NOMO-1 treated with DMSO at 0.1 percent for 48 hours (cell line): ENCODE measurements at regions not wholly inside any gene's neighbourhood (a gene's known extent, or its start where the extent isn't known, plus 50 kb on each side); places are given as distances from the start of the nearest gene placed in this dataset.

Experiments used
- DNase-seq: peaks from one replicate; lab custom pipeline; 2025; ENCODE audit not compliant: unreplicated experiment; lab: John Stamatoyannopoulos, UW

GRCh38 chr13:85896516-85897450 lies 97.6 kb upstream of the SLITRK6 start:
- DNase-seq: no peak

DNA sequence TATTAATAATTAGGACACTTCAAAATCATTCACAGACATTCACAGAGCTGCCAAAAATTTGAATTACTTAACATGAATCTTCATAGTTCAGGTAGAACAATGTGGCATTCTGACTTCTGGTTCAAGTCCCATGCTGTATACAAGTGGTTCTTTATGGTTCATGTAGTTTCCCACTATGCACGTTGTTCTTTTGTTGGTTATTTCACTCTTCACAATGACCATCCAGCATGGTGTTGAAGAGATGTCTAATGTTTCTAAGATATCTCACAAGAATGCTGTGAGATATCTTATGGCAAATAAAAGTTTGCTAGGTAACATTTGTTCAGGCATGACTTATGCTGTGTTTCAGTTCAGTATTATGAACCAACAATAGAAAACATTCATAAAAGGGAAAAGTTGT lies 88.2 kb upstream of the SLITRK6 start:
- DNase-seq: no peak

DNA sequence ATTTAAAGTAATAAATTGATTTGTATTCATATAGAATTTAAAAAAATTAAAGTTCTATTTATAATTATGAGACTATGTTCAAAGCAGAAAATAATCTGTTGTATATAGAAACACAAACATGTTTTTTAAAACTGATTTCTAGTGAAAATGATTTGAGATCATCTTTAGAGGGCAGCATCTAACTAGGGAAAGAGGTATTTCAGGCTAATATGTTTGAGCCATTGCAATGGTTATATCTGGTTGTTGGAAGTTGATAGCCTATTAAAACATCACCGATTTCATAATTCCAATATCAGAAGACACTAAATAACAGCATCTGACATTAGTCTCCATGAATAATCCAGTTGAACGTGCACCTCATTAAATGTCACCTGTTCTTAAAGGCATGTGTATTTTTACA lies 79.8 kb upstream of the SLITRK6 start:
- no peak for DNase-seq

GRCh38 chr13:85864963-85865530 lies 65.8 kb upstream of the SLITRK6 start:
- peak; percentile 6 for DNase-seq

DNA sequence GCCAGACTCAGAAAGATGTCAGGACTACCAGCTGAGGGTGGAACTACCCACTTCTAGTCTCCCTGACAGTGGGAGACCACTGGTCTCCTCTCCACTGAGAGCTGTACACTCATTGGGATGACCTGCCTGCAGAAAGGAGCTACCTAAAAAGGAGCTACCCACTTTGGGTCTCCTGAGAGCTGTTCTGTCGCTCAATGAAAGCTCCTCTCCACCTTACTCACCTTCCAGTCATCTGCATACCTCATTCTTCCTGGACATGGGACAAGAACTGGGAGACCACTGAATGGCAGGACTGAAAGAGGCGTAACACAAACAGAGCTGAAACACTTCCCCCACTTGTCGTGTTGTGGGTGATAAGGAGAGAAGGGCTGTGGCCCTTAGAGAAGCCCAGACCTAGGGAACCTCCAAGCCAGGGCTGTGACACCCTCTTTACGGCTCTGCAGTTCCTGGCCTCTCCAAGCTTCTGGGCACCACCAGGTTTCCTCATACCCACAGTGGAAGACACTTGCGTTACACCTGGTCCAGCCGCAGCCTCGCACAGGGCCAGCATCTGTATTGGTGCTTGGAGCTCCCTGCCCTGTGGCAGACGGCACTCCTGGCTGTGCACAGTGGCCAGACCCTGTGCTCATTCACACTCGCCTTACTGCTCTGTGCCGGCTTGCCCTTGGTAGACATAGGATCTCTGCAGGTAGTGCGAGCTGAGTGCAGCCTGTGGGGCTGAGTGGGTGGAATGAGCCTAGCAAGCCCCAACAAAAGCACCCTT lies 54.9 kb upstream of the SLITRK6 start:
- DNase-seq: no peak

DNA sequence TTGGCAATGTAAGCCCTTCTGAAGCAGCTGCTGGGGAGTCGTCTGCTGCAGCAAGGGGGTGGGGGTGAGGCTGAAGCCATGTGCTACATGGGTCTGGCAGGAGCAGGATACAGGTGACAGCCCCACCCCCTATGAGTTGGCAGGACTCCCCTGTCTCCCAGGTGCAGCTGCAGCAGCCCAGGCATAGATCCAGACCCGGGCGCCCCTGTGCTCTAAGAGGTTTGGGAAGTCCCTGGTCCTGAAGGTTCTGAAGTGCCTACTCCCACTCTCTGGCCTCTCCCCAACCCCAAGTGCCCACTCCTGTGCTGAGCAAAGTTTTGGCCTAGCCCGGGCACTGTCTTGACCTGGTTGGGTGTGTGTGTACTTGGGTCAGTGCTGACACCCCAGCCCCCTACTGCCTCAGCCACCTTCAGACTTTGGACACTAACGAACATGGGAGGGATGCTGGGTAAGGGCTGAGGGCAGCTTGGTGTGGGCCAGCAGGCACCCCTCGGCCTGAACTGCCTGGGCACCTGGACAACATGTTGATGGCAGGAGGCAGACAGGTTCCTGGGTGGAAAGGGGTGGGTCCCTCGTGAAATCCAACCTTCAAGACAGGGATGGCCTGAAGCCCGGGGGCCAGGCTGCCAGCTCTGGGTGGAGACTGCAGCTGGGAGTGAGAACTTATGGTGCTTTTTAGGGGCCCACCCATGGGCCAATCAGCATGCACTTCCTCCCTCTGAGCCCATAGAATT lies 54.1 kb upstream of the SLITRK6 start:
- DNase-seq: no peak
